ENCODE measurements at regions not wholly inside any gene's neighbourhood (a gene's known extent, or its start where the extent isn't known, plus 50 kb on each side); places are given as distances from the start of the nearest gene placed in this dataset.

- H3K4me3 ChIP-seq (ENCODE audit: low read length) = no peak overlapping the region
- H3K4me1 ChIP-seq (ENCODE audit: control insufficient read depth, insufficient read depth, low read length) = no peaks in the 10 kb centered on the region
- no peak overlapping the region for H3K9ac ChIP-seq (ENCODE audit: low read length)
- no peaks in the 10 kb centered on the region for H3K27me3 ChIP-seq (replicated peaks; ENCODE audit: control insufficient read depth, insufficient read depth, low read length)
- DNase-seq (ENCODE audit: low read depth) = no peak
- H3K9me3 ChIP-seq (ENCODE audit: control insufficient read depth, low read length) = peaks cover 6% of the 10 kb centered on the region
- no peaks in the 10 kb centered on the region for H3K36me3 ChIP-seq (ENCODE audit: control insufficient read depth, insufficient read depth, low read length, severe bottlenecking)
These were observed 822.4 kb downstream of the FAT4 start for GRCh38 chr4:126136922-126137781.

- no peak for DNase-seq (ENCODE audit: low read depth)
- Histone ChIP-seq H3K4me3 (ENCODE audit: low read length) (no peak overlapping the region), H3K9me3 (ENCODE audit: control insufficient read depth, low read length) (peaks cover 6% of the 10 kb centered on the region), H3K36me3 (ENCODE audit: control insufficient read depth, insufficient read depth, low read length, severe bottlenecking) (no peaks in the 10 kb centered on the region), H3K9ac (ENCODE audit: low read length) (no peak overlapping the region), H3K27me3 (replicated peaks; ENCODE audit: control insufficient read depth, insufficient read depth, low read length) (no peaks in the 10 kb centered on the region), H3K4me1 (ENCODE audit: control insufficient read depth, insufficient read depth, low read length) (no peaks in the 10 kb centered on the region)
These were observed 823.0 kb downstream of the FAT4 start for GRCh38 chr4:126137782-126138170.

GRCh38 chr4:126144543-126145237 lies 829.9 kb downstream of the FAT4 start:
- H3K4me1 ChIP-seq (ENCODE audit: control insufficient read depth, insufficient read depth, low read length) = no peaks in the 10 kb centered on the region
- H3K27me3 ChIP-seq (replicated peaks; ENCODE audit: control insufficient read depth, insufficient read depth, low read length) = no peaks in the 10 kb centered on the region
- no peak overlapping the region for H3K4me3 ChIP-seq (ENCODE audit: low read length)
- no peak overlapping the region for H3K9ac ChIP-seq (ENCODE audit: low read length)
- DNase-seq (ENCODE audit: low read depth) = peak; percentile 11
- H3K9me3 ChIP-seq (ENCODE audit: control insufficient read depth, low read length) = no peaks in the 10 kb centered on the region
- H3K36me3 ChIP-seq (ENCODE audit: control insufficient read depth, insufficient read depth, low read length, severe bottlenecking) = no peaks in the 10 kb centered on the region

GRCh38 chr4:126168484-126168883 lies 853.7 kb downstream of the FAT4 start:
- peak; percentile 29 for DNase-seq (ENCODE audit: low read depth)
- Histone ChIP-seq H3K36me3 (ENCODE audit: control insufficient read depth, insufficient read depth, low read length, severe bottlenecking) (no peaks in the 10 kb centered on the region), H3K4me3 (ENCODE audit: low read length) (no peak overlapping the region), H3K4me1 (ENCODE audit: control insufficient read depth, insufficient read depth, low read length) (no peaks in the 10 kb centered on the region), H3K27me3 (replicated peaks; ENCODE audit: control insufficient read depth, insufficient read depth, low read length) (no peaks in the 10 kb centered on the region), H3K9me3 (ENCODE audit: control insufficient read depth, low read length) (no peaks in the 10 kb centered on the region), H3K9ac (ENCODE audit: low read length) (no peak overlapping the region)

GRCh38 chr4:126172126-126172525 lies 857.4 kb downstream of the FAT4 start:
- H3K9me3 ChIP-seq (ENCODE audit: control insufficient read depth, low read length) = no peaks in the 10 kb centered on the region
- H3K9ac ChIP-seq (ENCODE audit: low read length) = no peak overlapping the region
- no peaks in the 10 kb centered on the region for H3K4me1 ChIP-seq (ENCODE audit: control insufficient read depth, insufficient read depth, low read length)
- H3K4me3 ChIP-seq (ENCODE audit: low read length) = no peak overlapping the region
- H3K27me3 ChIP-seq (replicated peaks; ENCODE audit: control insufficient read depth, insufficient read depth, low read length) = no peaks in the 10 kb centered on the region
- DNase-seq (ENCODE audit: low read depth) = no peak
- no peaks in the 10 kb centered on the region for H3K36me3 ChIP-seq (ENCODE audit: control insufficient read depth, insufficient read depth, low read length, severe bottlenecking)

GRCh38 chr4:126174627-126175026 lies 859.9 kb downstream of the FAT4 start:
- Histone ChIP-seq H3K9ac (ENCODE audit: low read length) (no peak overlapping the region), H3K4me1 (ENCODE audit: control insufficient read depth, insufficient read depth, low read length) (no peaks in the 10 kb centered on the region), H3K36me3 (ENCODE audit: control insufficient read depth, insufficient read depth, low read length, severe bottlenecking) (no peaks in the 10 kb centered on the region), H3K9me3 (ENCODE audit: control insufficient read depth, low read length) (no peaks in the 10 kb centered on the region), H3K4me3 (ENCODE audit: low read length) (no peak overlapping the region), H3K27me3 (replicated peaks; ENCODE audit: control insufficient read depth, insufficient read depth, low read length) (no peaks in the 10 kb centered on the region)
- DNase-seq (ENCODE audit: low read depth) = no peak

- Histone ChIP-seq H3K9ac (ENCODE audit: low read length) (no peak overlapping the region), H3K9me3 (ENCODE audit: control insufficient read depth, low read length) (no peaks in the 10 kb centered on the region), H3K36me3 (ENCODE audit: control insufficient read depth, insufficient read depth, low read length, severe bottlenecking) (no peaks in the 10 kb centered on the region), H3K27me3 (replicated peaks; ENCODE audit: control insufficient read depth, insufficient read depth, low read length) (no peaks in the 10 kb centered on the region), H3K4me1 (ENCODE audit: control insufficient read depth, insufficient read depth, low read length) (no peaks in the 10 kb centered on the region), H3K4me3 (ENCODE audit: low read length) (no peak overlapping the region)
- no peak for DNase-seq (ENCODE audit: low read depth)
These were observed 865.9 kb downstream of the FAT4 start for GRCh38 chr4:126180642-126181041.

- no peaks in the 10 kb centered on the region for H3K9me3 ChIP-seq (ENCODE audit: control insufficient read depth, low read length)
- DNase-seq (ENCODE audit: low read depth) = no peak
- no peaks in the 10 kb centered on the region for H3K4me1 ChIP-seq (ENCODE audit: control insufficient read depth, insufficient read depth, low read length)
- H3K36me3 ChIP-seq (ENCODE audit: control insufficient read depth, insufficient read depth, low read length, severe bottlenecking) = no peaks in the 10 kb centered on the region
- no peak overlapping the region for H3K4me3 ChIP-seq (ENCODE audit: low read length)
- H3K9ac ChIP-seq (ENCODE audit: low read length) = no peak overlapping the region
- H3K27me3 ChIP-seq (replicated peaks; ENCODE audit: control insufficient read depth, insufficient read depth, low read length) = no peaks in the 10 kb centered on the region
These were observed 867.6 kb downstream of the FAT4 start for GRCh38 chr4:126182336-126182735.

- no peaks in the 10 kb centered on the region for H3K36me3 ChIP-seq (ENCODE audit: control insufficient read depth, insufficient read depth, low read length, severe bottlenecking)
- H3K4me3 ChIP-seq (ENCODE audit: low read length) = no peak overlapping the region
These were observed 868.0 kb downstream of the FAT4 start for GRCh38 chr4:126182786-126183185.

GRCh38 chr4:126183206-126183605 lies 868.5 kb downstream of the FAT4 start:
- no peak for DNase-seq (ENCODE audit: low read depth)
- Histone ChIP-seq H3K9me3 (ENCODE audit: control insufficient read depth, low read length) (no peaks in the 10 kb centered on the region), H3K27me3 (replicated peaks; ENCODE audit: control insufficient read depth, insufficient read depth, low read length) (no peaks in the 10 kb centered on the region), H3K36me3 (ENCODE audit: control insufficient read depth, insufficient read depth, low read length, severe bottlenecking) (no peaks in the 10 kb centered on the region), H3K4me1 (ENCODE audit: control insufficient read depth, insufficient read depth, low read length) (no peaks in the 10 kb centered on the region), H3K9ac (ENCODE audit: low read length) (no peak overlapping the region), H3K4me3 (ENCODE audit: low read length) (no peak overlapping the region)

More at GRCh38 chr4:126182786-126183185, 868.0 kb downstream of the FAT4 start:
- no peak overlapping the region for H3K9ac ChIP-seq (ENCODE audit: low read length)
- H3K27me3 ChIP-seq (replicated peaks; ENCODE audit: control insufficient read depth, insufficient read depth, low read length) = no peaks in the 10 kb centered on the region
- H3K9me3 ChIP-seq (ENCODE audit: control insufficient read depth, low read length) = no peaks in the 10 kb centered on the region
- DNase-seq (ENCODE audit: low read depth) = no peak
- no peaks in the 10 kb centered on the region for H3K4me1 ChIP-seq (ENCODE audit: control insufficient read depth, insufficient read depth, low read length)

GRCh38 chr4:126191536-126191935 lies 876.8 kb downstream of the FAT4 start:
- H3K27me3 ChIP-seq (replicated peaks; ENCODE audit: control insufficient read depth, insufficient read depth, low read length) = no peaks in the 10 kb centered on the region
- H3K4me1 ChIP-seq (ENCODE audit: control insufficient read depth, insufficient read depth, low read length) = no peaks in the 10 kb centered on the region
- no peak for DNase-seq (ENCODE audit: low read depth)
- H3K9ac ChIP-seq (ENCODE audit: low read length) = no peak overlapping the region
- H3K9me3 ChIP-seq (ENCODE audit: control insufficient read depth, low read length) = no peaks in the 10 kb centered on the region
- H3K36me3 ChIP-seq (ENCODE audit: control insufficient read depth, insufficient read depth, low read length, severe bottlenecking) = no peaks in the 10 kb centered on the region
- no peak overlapping the region for H3K4me3 ChIP-seq (ENCODE audit: low read length)

All from adipocyte (in vitro differentiated cells).